Caco-2 (cell line): ENCODE measurements at regions not wholly inside any gene's neighbourhood (a gene's known extent, or its start where the extent isn't known, plus 50 kb on each side); places are given as distances from the start of the nearest gene placed in this dataset.

Experiments used
- BruUV-seq: library from RNA; stranded (reverse); fragments of 400-500 nt; replicated peaks from 2 replicates; lab custom pipeline; 2021; lab: Mats Ljungman, UMichigan
- CTCF ChIA-PET: fragments of 300-600 bp; sonication (Branson Sonifier 250); formaldehyde crosslinking; loops from one replicate; lab custom pipeline; 2022; ENCODE audit warnings: antibody characterized with exemption; lab: Charles Lee
- POLR2A ChIA-PET: fragments of 300-600 bp; sonication (Branson Sonifier 250); formaldehyde crosslinking; loops from one replicate; lab custom pipeline; 2022; ENCODE audit warnings: antibody characterized with exemption; lab: Charles Lee
- DNase-seq, 2 experiments: peaks; one replicate each; pipeline versions ENCODE4 v3.0.0 to v3.0.0-alpha.2; 2020 to 2022
- H3K27me3 ChIP-seq: replicated peaks from 2 replicates; pipeline ENCODE4 v1.6.0; 2011; ENCODE audit warnings: low read length; ENCODE audit not compliant: control insufficient read depth, insufficient read depth
- H3K36me3 ChIP-seq: 2 replicates; pipeline ENCODE4 v1.5.1; 2011; ENCODE audit warnings: low read length; ENCODE audit not compliant: control insufficient read depth, insufficient read depth
- H3K4me1 ChIP-seq: fragments of 250-450 bp; sonication (Bioruptor Pico); 2 replicates; pipeline ENCODE4 v1.5.1; 2020; ENCODE audit warnings: mild to moderate bottlenecking
- H3K4me3 ChIP-seq: 2 replicates; pipeline ENCODE4 v1.5.1; 2011; ENCODE audit warnings: low read depth, mild to moderate bottlenecking, control low read depth, low read length
- H3K9me3 ChIP-seq: fragments of 250-450 bp; sonication (Bioruptor Pico); 2 replicates; pipeline ENCODE4 v1.5.1; 2020; ENCODE audit warnings: mild to moderate bottlenecking, moderate library complexity
- H3K27ac Mint-ChIP-seq: one replicate; pipeline ENCODE4 v1.8.0; 2022; ENCODE audit warnings: mixed read lengths; ENCODE audit not compliant: unreplicated experiment
- H3K27me3 Mint-ChIP-seq: one replicate; pipeline ENCODE4 v1.8.0; 2022; ENCODE audit warnings: mixed read lengths; ENCODE audit not compliant: insufficient read depth, unreplicated experiment
- H3K36me3 Mint-ChIP-seq: one replicate; pipeline ENCODE4 v1.8.0; 2022; ENCODE audit warnings: mild to moderate bottlenecking, mixed read lengths; ENCODE audit not compliant: insufficient read depth, unreplicated experiment
- H3K4me1 Mint-ChIP-seq: one replicate; pipeline ENCODE4 v1.8.0; 2022; ENCODE audit warnings: low read depth, mixed read lengths; ENCODE audit not compliant: unreplicated experiment
- H3K4me3 Mint-ChIP-seq: one replicate; pipeline ENCODE4 v1.8.0; 2022; ENCODE audit warnings: mild to moderate bottlenecking, moderate library complexity, mixed read lengths; ENCODE audit not compliant: unreplicated experiment
- H3K9me3 Mint-ChIP-seq: one replicate; pipeline ENCODE4 v1.8.0; 2022; ENCODE audit warnings: mixed read lengths; ENCODE audit not compliant: unreplicated experiment
- intact Hi-C: fragments of 100-400 bp; cut with micrococcal nuclease; formaldehyde crosslinking; loops from one replicate; pipeline ENCODE4 v1.10.0; 2022; ENCODE audit not compliant: unreplicated experiment
- TF ChIP-seq, protein P1 (sequence below), 2 experiments: fragments of 200-600 bp in 1 of 2; IDR thresholded peaks; 1 replicate in 1 of 2; 2 replicates in 1 of 2; pipeline versions ENCODE4 v1.5.1 to v1.8.0; 2011 to 2022; ENCODE audit warnings: antibody characterized with exemption in 1 of 2, control low read depth in 1 of 2, inconsistent platforms in 1 of 2, low read depth in 1 of 2, low read length in 1 of 2, mild to moderate bottlenecking in 1 of 2, moderate library complexity in 1 of 2; ENCODE audit not compliant: insufficient read depth in 1 of 2, severe bottlenecking in 1 of 2, unreplicated experiment in 1 of 2

DNA sequence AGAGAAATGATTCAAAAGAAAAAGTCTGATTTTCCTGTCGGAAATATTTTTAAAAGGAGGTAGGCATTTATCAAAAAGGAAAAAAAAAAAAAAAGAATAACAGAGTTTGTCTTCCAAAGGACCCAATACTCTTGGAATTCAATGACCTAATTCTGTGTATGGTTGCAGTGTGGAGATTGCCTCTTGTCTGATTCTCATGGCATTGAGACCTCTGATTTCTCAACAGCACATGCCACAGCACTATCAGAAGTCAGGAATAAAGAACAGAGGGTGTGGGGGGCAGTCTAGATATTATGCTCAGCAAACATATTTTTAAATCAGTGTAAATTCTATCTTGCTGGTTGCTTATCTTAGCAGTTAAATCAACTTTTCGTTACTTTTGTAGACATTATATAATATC is 81.3 kb upstream of the SOX9 start:
- no peaks in the 10 kb centered on the region for H3K4me1 Mint-ChIP-seq
- no peak for DNase-seq
- Histone ChIP-seq H3K36me3 (no peaks in the 10 kb centered on the region), H3K4me3 (no peak overlapping the region), H3K4me1 (no peaks in the 10 kb centered on the region), H3K27me3 (no peaks in the 10 kb centered on the region; the same call in 1 of the 2 replicates), H3K9me3 (no peaks in the 10 kb centered on the region)
- H3K36me3 Mint-ChIP-seq = no peaks in the 10 kb centered on the region
- no peaks in the 10 kb centered on the region for H3K9me3 Mint-ChIP-seq
- peaks cover 10% of the 10 kb centered on the region for H3K27me3 Mint-ChIP-seq
- POLR2A ChIA-PET = no interaction called here
- H3K27ac Mint-ChIP-seq = no peak overlapping the region
- no peak overlapping the region for H3K4me3 Mint-ChIP-seq
- no TSS peak for BruUV-seq
- CTCF ChIA-PET = no interaction called here
- intact Hi-C loops = no loop called here
- TF ChIP-seq, protein P1, sequence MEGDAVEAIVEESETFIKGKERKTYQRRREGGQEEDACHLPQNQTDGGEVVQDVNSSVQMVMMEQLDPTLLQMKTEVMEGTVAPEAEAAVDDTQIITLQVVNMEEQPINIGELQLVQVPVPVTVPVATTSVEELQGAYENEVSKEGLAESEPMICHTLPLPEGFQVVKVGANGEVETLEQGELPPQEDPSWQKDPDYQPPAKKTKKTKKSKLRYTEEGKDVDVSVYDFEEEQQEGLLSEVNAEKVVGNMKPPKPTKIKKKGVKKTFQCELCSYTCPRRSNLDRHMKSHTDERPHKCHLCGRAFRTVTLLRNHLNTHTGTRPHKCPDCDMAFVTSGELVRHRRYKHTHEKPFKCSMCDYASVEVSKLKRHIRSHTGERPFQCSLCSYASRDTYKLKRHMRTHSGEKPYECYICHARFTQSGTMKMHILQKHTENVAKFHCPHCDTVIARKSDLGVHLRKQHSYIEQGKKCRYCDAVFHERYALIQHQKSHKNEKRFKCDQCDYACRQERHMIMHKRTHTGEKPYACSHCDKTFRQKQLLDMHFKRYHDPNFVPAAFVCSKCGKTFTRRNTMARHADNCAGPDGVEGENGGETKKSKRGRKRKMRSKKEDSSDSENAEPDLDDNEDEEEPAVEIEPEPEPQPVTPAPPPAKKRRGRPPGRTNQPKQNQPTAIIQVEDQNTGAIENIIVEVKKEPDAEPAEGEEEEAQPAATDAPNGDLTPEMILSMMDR (IDR thresholded peaks at IDR 0.05; ENCODE audit: insufficient read depth in 1 of 2, low read depth in 1 of 2, low read length in 1 of 2, severe bottlenecking in 1 of 2, unreplicated experiment in 1 of 2) = no peak

DNA sequence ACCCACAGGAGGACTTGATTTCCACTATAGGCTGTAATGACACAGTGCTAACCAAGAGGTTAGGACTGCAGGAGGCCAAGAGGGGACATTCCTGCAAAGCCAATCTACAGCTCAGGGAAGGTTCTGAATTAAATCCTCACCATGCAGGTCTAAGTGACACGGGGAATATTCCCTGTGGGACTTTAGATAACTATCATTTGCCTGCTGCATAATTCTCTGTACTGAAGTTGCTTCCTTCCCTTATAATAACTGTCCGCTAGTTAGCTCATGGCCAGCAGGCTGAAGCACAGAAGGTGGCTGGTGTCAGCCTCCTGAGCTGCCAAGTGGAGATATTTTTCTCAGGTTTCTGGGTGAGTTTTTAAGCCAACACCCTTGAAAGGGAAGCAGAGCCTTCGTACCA is 74.6 kb upstream of the SOX9 start:
- Mint-ChIP-seq H3K4me1 (no peaks in the 10 kb centered on the region), H3K4me3 (no peak overlapping the region), H3K9me3 (no peaks in the 10 kb centered on the region), H3K27ac (no peak overlapping the region), H3K27me3 (peaks cover 11% of the 10 kb centered on the region), H3K36me3 (no peaks in the 10 kb centered on the region)
- DNase-seq = no peak
- H3K9me3 ChIP-seq = no peaks in the 10 kb centered on the region
- ChIA-PET POLR2A (no interaction called here), CTCF (no interaction called here)
- H3K36me3 ChIP-seq = no peaks in the 10 kb centered on the region
- H3K4me1 ChIP-seq = no peaks in the 10 kb centered on the region
- H3K27me3 ChIP-seq = no peaks in the 10 kb centered on the region; the same call in 1 of the 2 replicates
- intact Hi-C loops = no loop called here
- no peak overlapping the region for H3K4me3 ChIP-seq
- TF ChIP-seq, protein P1 (IDR thresholded peaks at IDR 0.05; ENCODE audit: insufficient read depth in 1 of 2, low read depth in 1 of 2, low read length in 1 of 2, severe bottlenecking in 1 of 2, unreplicated experiment in 1 of 2) = no peak
- no TSS peak for BruUV-seq

DNA sequence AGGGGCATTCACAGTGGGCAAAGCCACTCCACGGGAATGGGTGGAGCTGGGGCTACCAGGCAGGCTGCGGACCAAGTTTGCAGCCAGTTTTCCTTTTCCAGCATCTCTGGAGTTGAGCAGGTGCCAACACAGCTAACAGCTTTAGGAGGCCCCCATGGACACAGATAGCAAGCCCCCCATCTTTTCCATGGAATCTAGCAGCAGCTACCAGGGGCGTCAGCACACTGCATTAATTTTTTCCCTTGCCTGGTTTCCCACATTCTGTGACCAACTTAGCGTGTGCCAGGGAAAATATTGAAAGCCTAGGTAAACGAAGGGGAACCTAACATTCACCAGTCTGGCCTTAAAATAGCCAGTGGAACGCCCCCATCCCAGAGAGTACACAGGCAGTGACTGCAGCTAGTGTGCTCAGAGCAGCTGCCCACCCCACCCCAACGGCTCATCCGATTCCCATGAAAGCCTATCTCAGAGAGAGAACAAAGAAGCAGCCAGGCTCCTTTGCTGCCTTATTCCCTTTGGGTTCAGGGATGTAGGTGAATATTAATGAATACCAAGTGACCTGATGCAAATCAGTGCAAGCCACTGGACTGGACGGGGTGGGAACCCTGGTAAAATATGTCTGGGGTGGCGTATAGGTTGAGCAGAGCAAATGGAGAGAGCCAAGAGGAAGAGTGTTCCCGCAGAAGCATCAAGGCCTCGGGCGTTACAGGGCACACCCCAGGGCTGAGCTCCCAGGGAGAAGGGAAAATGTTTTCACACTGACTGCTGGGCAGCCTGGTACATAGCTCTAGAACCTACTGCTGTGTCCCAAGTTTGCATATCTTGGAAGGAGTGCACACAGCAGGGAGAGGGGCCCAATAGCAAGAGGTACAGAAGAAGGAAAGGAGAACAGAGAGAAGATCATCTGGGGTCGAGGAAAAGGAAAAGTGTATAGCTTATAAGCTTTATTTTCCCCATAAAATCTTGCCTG is 73.9 kb upstream of the SOX9 start:
- DNase-seq = no peak
- BruUV-seq = no TSS peak
- H3K9me3 Mint-ChIP-seq = no peaks in the 10 kb centered on the region
- no peaks in the 10 kb centered on the region for H3K4me1 Mint-ChIP-seq
- H3K36me3 ChIP-seq = no peaks in the 10 kb centered on the region
- ChIA-PET CTCF (no interaction called here), POLR2A (no interaction called here)
- no peaks in the 10 kb centered on the region for H3K36me3 Mint-ChIP-seq
- no peak overlapping the region for H3K27ac Mint-ChIP-seq
- peaks cover 11% of the 10 kb centered on the region for H3K27me3 Mint-ChIP-seq
- no peak overlapping the region for H3K4me3 Mint-ChIP-seq
- H3K4me3 ChIP-seq = no peak overlapping the region
- intact Hi-C loops = no loop called here
- no peaks in the 10 kb centered on the region; the same call in 1 of the 2 replicates for H3K27me3 ChIP-seq
- H3K9me3 ChIP-seq = no peaks in the 10 kb centered on the region
- TF ChIP-seq, protein P1 (IDR thresholded peaks at IDR 0.05; ENCODE audit: insufficient read depth in 1 of 2, low read depth in 1 of 2, low read length in 1 of 2, severe bottlenecking in 1 of 2, unreplicated experiment in 1 of 2) = no peak
- no peaks in the 10 kb centered on the region for H3K4me1 ChIP-seq
